ENCODE measurements at regions not wholly inside any gene's neighbourhood (a gene's known extent, or its start where the extent isn't known, plus 50 kb on each side); places are given as distances from the start of the nearest gene placed in this dataset.
A peak's percentile ranks its signal among the peaks of the same experiment; 100 is the strongest.

GRCh38 chr6:117168296-117169063 lies 96.9 kb upstream of the VGLL2 start:
- no peaks in the 10 kb centered on the region for H3K27me3 Mint-ChIP-seq (ENCODE audit: low read depth, poor library complexity)

GRCh38 chr6:117169064-117169665 lies 96.2 kb upstream of the VGLL2 start:
- peaks cover 19% of the 10 kb centered on the region for H3K4me1 Mint-ChIP-seq
- no peaks in the 10 kb centered on the region for H3K36me3 Mint-ChIP-seq (ENCODE audit: low read depth)
- H3K9me3 Mint-ChIP-seq = peaks cover 5% of the 10 kb centered on the region
- no peak overlapping the region for H3K4me3 Mint-ChIP-seq
- TF ChIP-seq CTCF (IDR thresholded peaks at IDR 0.05) = no peak
- H3K27me3 Mint-ChIP-seq (ENCODE audit: low read depth, poor library complexity) = no peaks in the 10 kb centered on the region
- H3K27ac Mint-ChIP-seq = no peak overlapping the region
- no peak for DNase-seq

More at GRCh38 chr6:117168296-117169063, 96.9 kb upstream of the VGLL2 start:
- H3K36me3 Mint-ChIP-seq (ENCODE audit: low read depth) = no peaks in the 10 kb centered on the region
- peaks cover 5% of the 10 kb centered on the region for H3K9me3 Mint-ChIP-seq
- no peak overlapping the region for H3K27ac Mint-ChIP-seq
- DNase-seq = no peak
- H3K4me3 Mint-ChIP-seq = no peak overlapping the region
- no peak for TF ChIP-seq CTCF (IDR thresholded peaks at IDR 0.05)
- H3K4me1 Mint-ChIP-seq = peaks cover 19% of the 10 kb centered on the region

- no peak for TF ChIP-seq CTCF (IDR thresholded peaks at IDR 0.05)
- Mint-ChIP-seq H3K36me3 (ENCODE audit: low read depth) (no peaks in the 10 kb centered on the region), H3K27ac (no peak overlapping the region), H3K4me3 (no peak overlapping the region), H3K4me1 (peaks cover 19% of the 10 kb centered on the region), H3K9me3 (peaks cover 5% of the 10 kb centered on the region), H3K27me3 (ENCODE audit: low read depth, poor library complexity) (no peaks in the 10 kb centered on the region)
- no peak for DNase-seq
Measured at GRCh38 chr6:117169781-117170281, 95.5 kb upstream of the VGLL2 start.

GRCh38 chr6:117174835-117175360 lies 90.5 kb upstream of the VGLL2 start:
- TF ChIP-seq CTCF (IDR thresholded peaks at IDR 0.05) = no peak
- Mint-ChIP-seq H3K4me3 (no peak overlapping the region), H3K27me3 (ENCODE audit: low read depth, poor library complexity) (no peaks in the 10 kb centered on the region), H3K36me3 (ENCODE audit: low read depth) (no peaks in the 10 kb centered on the region), H3K27ac (no peak overlapping the region), H3K4me1 (no peaks in the 10 kb centered on the region), H3K9me3 (peaks cover 44% of the 10 kb centered on the region)
- no peak for DNase-seq

- no peak overlapping the region for H3K4me3 Mint-ChIP-seq
- DNase-seq = no peak
- no peak overlapping the region for H3K27ac Mint-ChIP-seq
- no peaks in the 10 kb centered on the region for H3K36me3 Mint-ChIP-seq (ENCODE audit: low read depth)
- peaks cover 3% of the 10 kb centered on the region for H3K9me3 Mint-ChIP-seq
- peak; percentile 35 for TF ChIP-seq CTCF (IDR thresholded peaks at IDR 0.05)
- no peaks in the 10 kb centered on the region for H3K27me3 Mint-ChIP-seq (ENCODE audit: low read depth, poor library complexity)
- H3K4me1 Mint-ChIP-seq = no peaks in the 10 kb centered on the region
Measured at GRCh38 chr6:117188627-117189201, 76.6 kb upstream of the VGLL2 start.
